ENCODE measurements at regions not wholly inside any gene's neighbourhood (a gene's known extent, or its start where the extent isn't known, plus 50 kb on each side); places are given as distances from the start of the nearest gene placed in this dataset.

GRCh38 chr6:23591761-23592160 lies 534.3 kb upstream of the NRSN1 start:
- Mint-ChIP-seq H3K4me1 (ENCODE audit: unreplicated experiment) (no peaks in the 10 kb centered on the region), H3K27me3 (no peaks in the 10 kb centered on the region), H3K27ac (no peak overlapping the region), H3K9me3 (no peaks in the 10 kb centered on the region), H3K4me3 (no peak overlapping the region), H3K36me3 (no peaks in the 10 kb centered on the region)
- DNase-seq (ENCODE audit: extremely low spot score, unreplicated experiment) = no peak
- TF ChIP-seq CTCF (conservative IDR thresholded peaks at IDR 0.05) = no peak

GRCh38 chr6:23600118-23600517 lies 525.9 kb upstream of the NRSN1 start:
- TF ChIP-seq CTCF (conservative IDR thresholded peaks at IDR 0.05) = no peak
- Mint-ChIP-seq H3K27me3 (no peaks in the 10 kb centered on the region), H3K9me3 (peaks cover 5% of the 10 kb centered on the region), H3K27ac (no peak overlapping the region), H3K36me3 (peaks cover 4% of the 10 kb centered on the region), H3K4me3 (no peak overlapping the region), H3K4me1 (ENCODE audit: unreplicated experiment) (no peaks in the 10 kb centered on the region)
- DNase-seq (ENCODE audit: extremely low spot score, unreplicated experiment) = no peak

GRCh38 chr6:23601811-23602345 lies 524.1 kb upstream of the NRSN1 start:
- Mint-ChIP-seq H3K27me3 (no peaks in the 10 kb centered on the region), H3K36me3 (peaks cover 4% of the 10 kb centered on the region), H3K4me1 (ENCODE audit: unreplicated experiment) (no peaks in the 10 kb centered on the region), H3K9me3 (peaks cover 5% of the 10 kb centered on the region), H3K27ac (no peak overlapping the region), H3K4me3 (no peak overlapping the region)
- TF ChIP-seq CTCF (conservative IDR thresholded peaks at IDR 0.05) = no peak
- no peak for DNase-seq (ENCODE audit: extremely low spot score, unreplicated experiment)

- no peak for TF ChIP-seq CTCF (conservative IDR thresholded peaks at IDR 0.05)
- DNase-seq (ENCODE audit: extremely low spot score, unreplicated experiment) = no peak
- no peaks in the 10 kb centered on the region for H3K9me3 Mint-ChIP-seq
- no peaks in the 10 kb centered on the region for H3K36me3 Mint-ChIP-seq
- H3K27ac Mint-ChIP-seq = no peak overlapping the region
- H3K4me1 Mint-ChIP-seq (ENCODE audit: unreplicated experiment) = peaks cover 25% of the 10 kb centered on the region
- H3K4me3 Mint-ChIP-seq = no peak overlapping the region
- no peaks in the 10 kb centered on the region for H3K27me3 Mint-ChIP-seq
These were observed 517.0 kb upstream of the NRSN1 start for GRCh38 chr6:23608931-23609435.

GRCh38 chr6:23611776-23612381 lies 514.1 kb upstream of the NRSN1 start:
- DNase-seq (ENCODE audit: extremely low spot score, unreplicated experiment) = no peak
- Mint-ChIP-seq H3K27ac (no peak overlapping the region), H3K9me3 (no peaks in the 10 kb centered on the region), H3K4me1 (ENCODE audit: unreplicated experiment) (peaks cover 25% of the 10 kb centered on the region), H3K27me3 (no peaks in the 10 kb centered on the region), H3K36me3 (no peaks in the 10 kb centered on the region), H3K4me3 (peak overlapping the region; percentile 4)
- no peak for TF ChIP-seq CTCF (conservative IDR thresholded peaks at IDR 0.05)

All from type B pancreatic cell (in vitro differentiated cells).